Hepatic stellate cell (primary cell): ENCODE measurements at regions not wholly inside any gene's neighbourhood (a gene's known extent, or its start where the extent isn't known, plus 50 kb on each side); places are given as distances from the start of the nearest gene placed in this dataset.

Source experiments
- DNase-seq: peaks from one replicate; pipeline ENCODE4 v3.0.0; 2011; ENCODE audit warnings: low spot score

DNA sequence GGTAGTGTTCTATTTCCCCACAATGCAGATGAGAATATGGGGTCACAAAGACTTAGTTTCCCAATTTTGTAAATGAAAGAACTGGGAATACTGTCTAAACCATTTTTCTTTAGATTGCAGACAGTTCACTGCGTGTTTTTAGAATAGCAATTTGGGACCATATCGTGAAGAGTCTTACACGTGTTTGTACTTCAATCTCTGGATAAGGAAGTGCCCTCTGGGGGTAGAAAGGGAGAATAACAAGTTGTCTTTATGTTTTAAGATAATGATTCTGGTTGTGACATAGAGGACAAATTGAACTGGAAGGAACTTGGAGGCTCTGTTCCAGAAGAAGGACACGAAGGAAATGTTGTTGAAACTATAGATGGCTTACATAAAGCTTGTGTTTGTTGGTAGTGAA is 457.7 kb downstream of the CBLN2 start:
- no peak for DNase-seq

DNA sequence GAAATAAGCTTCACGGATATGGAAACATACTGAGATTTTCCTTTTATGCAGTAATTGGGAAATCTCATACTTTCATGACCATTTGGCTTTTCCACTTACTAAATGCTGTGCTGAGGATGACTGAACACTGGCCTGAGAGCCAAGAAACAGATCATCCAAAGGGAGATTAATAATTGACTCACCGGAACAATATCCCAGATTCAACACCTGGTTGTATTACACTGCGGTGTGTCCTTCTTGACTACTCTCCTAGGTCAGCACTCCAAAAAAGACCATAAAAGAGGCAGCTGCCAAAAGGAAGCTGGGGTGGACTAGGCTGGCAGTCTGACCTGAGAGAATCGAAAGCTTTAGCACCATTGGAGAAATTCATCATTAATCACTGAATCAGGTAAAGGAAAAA is 469.1 kb downstream of the CBLN2 start:
- no peak for DNase-seq

GRCh38 chr18:72063001-72063400 is 481.1 kb downstream of the CBLN2 start:
- no peak for DNase-seq

GRCh38 chr18:72058851-72059250 is 485.3 kb downstream of the CBLN2 start:
- no peak for DNase-seq

GRCh38 chr18:72056171-72056570 is 488.0 kb downstream of the CBLN2 start:
- DNase-seq, result no peak

GRCh38 chr18:72041313-72042032 is 502.7 kb downstream of the CBLN2 start:
- DNase-seq, result no peak

GRCh38 chr18:72013427-72013850 is 530.7 kb downstream of the CBLN2 start:
- DNase-seq, result no peak

GRCh38 chr18:71998547-71999097 is 545.5 kb downstream of the CBLN2 start:
- no peak for DNase-seq

GRCh38 chr18:71995904-71996465 is 548.2 kb downstream of the CBLN2 start:
- no peak for DNase-seq

DNA sequence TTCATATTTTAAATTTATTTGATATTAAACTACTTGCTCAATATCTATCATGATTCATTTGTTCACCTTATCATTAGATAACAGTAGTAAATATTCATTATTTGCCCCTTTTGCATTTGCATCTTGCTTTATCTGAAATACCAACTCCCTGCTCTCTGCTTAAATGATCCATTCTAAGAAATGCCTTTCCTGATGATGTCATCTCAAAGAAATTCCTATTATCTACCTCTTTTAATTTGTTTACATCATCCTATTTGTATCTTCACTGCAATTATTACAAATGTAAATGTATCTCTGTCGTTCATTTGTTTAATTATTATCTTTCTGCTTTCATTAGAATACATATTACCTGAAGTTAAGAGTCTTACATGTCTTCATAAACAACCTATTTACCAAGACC is 549.9 kb downstream of the CBLN2 start:
- DNase-seq, result no peak

GRCh38 chr18:71989616-71990015 is 554.5 kb downstream of the CBLN2 start:
- DNase-seq, result no peak

GRCh38 chr18:71986351-71987050 is 557.6 kb downstream of the CBLN2 start:
- no peak for DNase-seq

DNA sequence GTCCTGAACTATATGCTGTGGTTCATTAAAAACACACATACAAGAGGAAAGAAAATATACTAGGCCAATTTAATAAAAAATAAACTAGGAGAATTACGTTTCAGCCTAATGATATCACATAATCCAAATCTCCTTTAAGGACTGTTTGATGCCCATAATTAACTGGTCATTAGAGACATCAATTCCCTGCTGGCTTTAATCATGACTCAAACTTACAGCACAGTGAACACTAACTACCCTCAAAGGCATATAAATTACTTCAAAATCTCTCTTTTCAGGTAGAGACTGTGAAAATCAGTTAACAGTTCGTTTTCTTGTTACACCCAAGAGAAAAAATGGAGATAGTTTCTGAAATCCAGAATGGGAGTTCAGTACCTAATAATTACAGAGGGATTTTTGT is 567.4 kb downstream of the CBLN2 start:
- no peak for DNase-seq

- no peak for DNase-seq
Measured at GRCh38 chr18:71966791-71967190, 577.4 kb downstream of the CBLN2 start.

DNA sequence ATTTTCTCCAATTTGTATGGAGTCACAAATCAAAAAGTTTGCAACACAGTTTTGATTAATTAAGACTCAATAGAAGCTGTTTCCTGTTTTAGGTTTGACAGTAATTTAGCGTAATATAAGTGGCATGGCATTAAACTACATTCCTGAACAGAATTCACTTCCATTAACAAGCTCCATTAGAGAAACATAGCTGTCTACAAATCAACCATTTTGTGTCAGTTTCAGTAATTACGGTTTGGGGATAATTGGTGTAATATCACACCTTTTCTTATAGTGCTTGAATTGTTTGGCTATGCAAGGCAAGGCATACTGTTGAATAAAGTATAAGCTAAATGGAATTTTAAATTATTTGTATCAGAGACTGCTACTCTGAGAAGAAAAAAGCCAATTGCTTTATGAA is 585.5 kb downstream of the CBLN2 start:
- DNase-seq, result no peak

GRCh38 chr18:71951001-71951400 is 593.1 kb downstream of the CBLN2 start:
- DNase-seq, result no peak

GRCh38 chr18:71942433-71942832 is 601.7 kb downstream of the CBLN2 start:
- no peak for DNase-seq

GRCh38 chr18:71939483-71939882 is 604.7 kb downstream of the CBLN2 start:
- DNase-seq, result no peak

DNA sequence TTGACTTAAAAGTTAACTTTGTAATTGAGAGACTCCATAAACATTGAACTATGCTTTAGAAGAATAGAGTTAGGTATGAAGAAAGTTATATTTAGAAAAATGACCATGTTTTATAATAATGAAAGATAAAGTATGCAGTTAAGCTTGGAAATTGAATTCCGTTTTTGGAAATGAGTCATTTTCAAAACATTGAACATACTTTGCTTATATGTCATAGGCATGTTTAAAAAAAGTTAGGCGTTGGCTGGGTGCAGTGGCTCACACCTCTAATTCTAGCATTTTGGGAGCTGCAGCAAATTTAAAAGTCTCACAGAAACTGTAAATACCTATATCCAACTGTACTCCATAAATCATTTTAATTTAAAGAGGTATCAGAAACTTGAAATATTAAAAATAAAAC is 607.4 kb downstream of the CBLN2 start:
- DNase-seq, result no peak

GRCh38 chr18:71919211-71919610 is 624.9 kb downstream of the CBLN2 start:
- no peak for DNase-seq

DNA sequence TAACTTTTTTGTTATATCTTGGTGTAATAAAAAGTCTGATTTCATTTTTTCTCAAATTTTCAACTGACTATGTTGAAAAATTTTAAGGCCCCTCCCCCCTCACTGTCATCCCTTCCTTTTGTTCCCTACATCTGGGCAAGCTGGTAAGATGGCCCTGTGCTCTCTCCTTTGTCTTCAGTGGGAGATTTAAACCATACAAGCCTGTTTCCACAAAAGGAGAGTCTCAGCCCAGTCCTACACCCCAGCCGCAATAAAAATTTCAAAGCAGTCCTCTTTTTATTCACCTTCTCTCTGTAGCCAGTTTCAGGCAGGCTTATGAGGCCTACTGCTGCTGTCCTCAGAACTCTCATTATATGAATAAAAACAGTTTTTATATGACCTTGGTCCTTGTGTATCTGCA is 630.5 kb downstream of the CBLN2 start:
- no peak for DNase-seq

GRCh38 chr18:71902482-71902881 is 641.7 kb downstream of the CBLN2 start:
- no peak for DNase-seq
